GM19351 (cell line): ENCODE measurements at regions not wholly inside any gene's neighbourhood (a gene's known extent, or its start where the extent isn't known, plus 50 kb on each side); places are given as distances from the start of the nearest gene placed in this dataset.

ENCODE experiments used
- ATAC-seq: cut with Tn5 transposase; IDR thresholded peaks from one replicate; pipeline ENCODE4 v1.9.1; 2021; ENCODE audit warnings: mild to moderate bottlenecking, moderate library complexity; ENCODE audit not compliant: unreplicated experiment

- no peak for ATAC-seq
These were observed 496.4 kb upstream of the LRRC4C start for GRCh38 chr11:41955635-41956400.

DNA sequence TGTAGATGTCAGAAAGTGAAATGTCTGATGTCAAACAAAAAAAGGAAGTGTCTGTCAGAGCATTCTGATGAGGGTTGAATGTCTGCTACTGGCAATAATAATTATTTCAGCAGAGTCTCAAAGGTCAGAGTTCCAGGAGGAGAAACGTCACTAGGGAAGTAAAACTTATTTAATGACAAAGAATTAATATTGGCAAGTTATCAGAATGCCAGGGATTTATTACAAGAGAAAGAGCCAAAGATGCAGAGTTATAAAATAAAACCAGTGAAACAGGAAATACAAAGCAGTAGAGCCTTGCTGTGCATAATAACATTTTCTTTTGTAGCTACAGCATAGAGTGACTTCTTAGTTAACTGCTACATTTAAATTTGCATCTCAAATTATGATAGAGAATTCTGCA is 504.0 kb upstream of the LRRC4C start:
- ATAC-seq: no peak

- no peak for ATAC-seq
These were observed 511.2 kb upstream of the LRRC4C start for GRCh38 chr11:41970681-41971080.

DNA sequence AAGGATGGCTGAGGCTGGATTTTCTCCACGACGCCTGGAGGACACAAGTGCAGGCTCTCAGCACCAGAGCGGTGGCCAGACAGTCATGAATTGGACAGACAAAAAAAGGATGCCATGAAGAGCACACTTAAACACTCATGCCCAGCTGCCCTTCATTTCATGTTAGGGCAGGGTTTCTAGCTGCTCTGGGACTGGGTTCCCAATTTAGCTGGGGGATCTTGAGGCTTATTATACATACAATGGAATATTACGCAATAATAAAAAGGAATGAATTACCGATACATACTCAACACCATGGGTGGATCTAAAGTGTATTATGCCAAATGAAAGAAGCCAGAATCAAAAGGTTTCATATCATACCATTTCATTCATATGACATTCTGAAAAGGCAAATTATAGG is 512.1 kb upstream of the LRRC4C start:
- no peak for ATAC-seq

GRCh38 chr11:41978945-41979344 is 519.5 kb upstream of the LRRC4C start:
- no peak for ATAC-seq

- ATAC-seq: no peak
These were observed 521.3 kb upstream of the LRRC4C start for GRCh38 chr11:41980741-41981140.

- no peak for ATAC-seq
These were observed 522.8 kb upstream of the LRRC4C start for GRCh38 chr11:41982276-41982675.

- ATAC-seq: no peak
These were observed 523.5 kb upstream of the LRRC4C start for GRCh38 chr11:41982975-41983374.

GRCh38 chr11:41983475-41983874 is 524.0 kb upstream of the LRRC4C start:
- no peak for ATAC-seq

DNA sequence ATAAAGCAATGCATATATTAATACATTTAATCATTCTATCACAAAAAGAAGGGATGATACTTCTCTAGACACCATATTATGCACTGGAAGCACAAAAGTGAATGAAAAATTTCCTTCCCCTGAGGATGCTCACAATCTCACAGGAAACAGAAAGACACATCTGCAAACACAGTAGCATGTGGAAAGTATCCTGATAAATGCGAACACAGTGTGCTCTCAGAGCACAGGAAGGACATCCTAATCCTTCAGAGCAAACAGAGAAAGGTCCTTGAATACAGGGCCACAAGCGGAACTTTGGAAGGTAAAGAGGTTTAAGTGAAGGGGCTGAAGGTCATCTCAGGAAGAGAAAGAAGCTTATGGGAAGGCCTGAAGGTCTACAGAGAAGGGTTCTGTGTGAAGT is 524.6 kb upstream of the LRRC4C start:
- no peak for ATAC-seq

GRCh38 chr11:41985799-41986198 is 526.3 kb upstream of the LRRC4C start:
- no peak for ATAC-seq

DNA sequence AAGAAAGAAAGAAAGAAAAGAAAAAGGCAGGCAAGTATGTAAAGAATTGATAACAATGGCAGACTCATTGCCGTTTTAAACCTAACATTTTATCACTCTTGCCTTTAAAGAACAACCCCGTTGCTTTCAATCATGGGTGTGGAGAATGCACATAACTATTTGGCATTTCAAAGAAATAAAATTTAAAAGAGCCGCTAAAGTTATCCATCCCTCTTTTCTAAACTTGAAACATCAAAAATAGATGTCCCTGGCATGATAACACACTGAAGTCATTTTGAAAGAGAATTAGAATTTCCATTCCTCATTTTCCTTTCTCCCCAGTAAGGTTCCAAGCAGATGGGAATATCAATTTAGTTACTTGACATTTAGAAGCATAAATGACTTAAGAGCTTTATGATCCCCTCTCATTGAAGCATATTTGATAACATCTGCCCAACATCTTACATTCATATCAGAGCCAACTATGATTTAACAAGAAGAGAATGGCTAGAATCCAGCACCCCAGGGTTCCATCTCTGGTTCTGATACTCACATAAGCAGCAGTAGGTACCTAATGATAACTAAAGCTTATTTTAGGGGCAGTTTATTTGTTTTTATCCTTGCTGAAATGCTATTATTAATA is 529.6 kb upstream of the LRRC4C start:
- no peak for ATAC-seq

- ATAC-seq: no peak
These were observed 530.5 kb upstream of the LRRC4C start for GRCh38 chr11:41989823-41990380.

GRCh38 chr11:41996533-41996932 is 537.1 kb upstream of the LRRC4C start:
- ATAC-seq: no peak

GRCh38 chr11:41997844-41998401 is 538.5 kb upstream of the LRRC4C start:
- ATAC-seq: no peak

GRCh38 chr11:41999066-41999465 is 539.6 kb upstream of the LRRC4C start:
- no peak for ATAC-seq

DNA sequence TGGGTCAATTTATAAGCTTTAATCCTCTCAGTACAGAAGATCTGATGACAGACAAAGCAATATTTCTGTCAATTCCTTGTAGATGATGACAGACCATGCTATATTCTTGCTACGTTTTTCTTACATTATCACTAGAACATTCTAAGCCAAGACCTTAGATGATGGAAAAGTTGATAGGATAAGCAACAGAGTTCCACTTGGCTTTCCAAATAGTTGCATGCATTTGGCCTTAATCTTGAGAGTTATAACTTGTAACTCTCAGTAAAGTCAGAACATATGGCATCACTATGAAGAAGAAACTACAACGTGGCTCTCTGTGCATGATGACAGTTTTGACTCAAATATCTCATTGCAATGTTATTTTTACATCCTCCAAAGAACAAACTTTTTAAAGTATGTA is 544.3 kb upstream of the LRRC4C start:
- no peak for ATAC-seq

DNA sequence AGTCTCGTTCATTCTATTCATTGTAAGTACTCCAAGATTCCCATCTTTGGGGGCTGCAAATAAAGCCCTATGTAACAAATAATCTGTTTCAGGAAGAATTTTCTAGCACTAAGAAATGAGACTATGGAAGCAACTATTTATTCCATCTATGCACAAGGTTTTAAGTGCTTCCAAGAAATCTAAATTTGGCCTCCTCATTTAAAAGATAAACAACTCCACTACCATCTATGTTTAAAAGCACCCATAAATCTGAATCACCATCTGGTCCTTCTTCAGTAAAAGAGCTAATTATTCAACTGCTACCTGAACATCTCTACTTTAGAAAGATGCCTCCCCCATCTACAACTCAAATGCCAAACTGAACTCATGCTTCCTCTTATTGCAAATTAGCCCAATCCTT is 547.3 kb upstream of the LRRC4C start:
- ATAC-seq: no peak

DNA sequence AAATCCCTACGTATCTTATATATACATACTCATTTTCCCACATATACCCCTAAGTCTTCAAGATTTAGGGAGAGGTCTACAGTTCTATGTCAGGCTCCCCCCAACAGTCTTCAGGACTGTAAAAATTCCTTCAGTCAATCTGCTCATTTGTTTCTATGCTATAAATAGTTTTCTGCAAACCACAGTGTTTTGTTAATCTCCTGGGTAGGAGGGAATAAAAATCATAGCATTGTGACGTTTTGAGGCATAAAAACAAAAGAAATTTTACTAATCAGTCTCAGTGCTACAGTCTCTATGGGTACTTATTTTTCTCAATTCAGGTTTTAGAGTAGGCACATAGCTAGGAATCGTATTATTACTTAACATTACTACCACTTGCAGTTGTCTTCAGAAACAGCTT is 552.8 kb upstream of the LRRC4C start:
- no peak for ATAC-seq

DNA sequence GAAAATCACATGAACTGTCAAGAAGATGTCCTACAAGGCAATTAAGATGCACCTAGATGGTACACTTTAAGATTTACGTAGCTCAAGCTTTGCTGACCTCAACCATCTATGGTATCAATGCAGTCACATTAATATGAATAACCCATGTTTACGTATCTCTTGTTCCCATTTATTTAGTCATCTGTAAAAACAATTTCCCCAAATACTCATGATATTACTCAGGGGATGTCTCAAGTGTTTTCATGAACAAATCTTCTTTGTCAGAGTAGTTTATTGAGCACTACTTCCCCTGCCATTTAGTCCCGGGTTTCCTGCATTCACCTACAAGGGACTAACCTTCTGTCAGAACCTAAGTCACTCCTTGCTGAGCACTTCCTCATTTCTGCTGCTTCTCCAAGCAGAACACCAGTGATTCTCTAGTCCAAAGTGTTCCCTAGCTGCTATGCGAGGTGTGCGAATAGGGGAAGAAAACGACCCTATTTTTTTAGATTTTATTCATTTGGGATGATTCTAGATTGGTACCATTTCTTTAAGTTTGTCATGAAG is 554.3 kb upstream of the LRRC4C start:
- ATAC-seq: no peak

- ATAC-seq: no peak
These were observed 562.5 kb upstream of the LRRC4C start for GRCh38 chr11:42021911-42022310.

DNA sequence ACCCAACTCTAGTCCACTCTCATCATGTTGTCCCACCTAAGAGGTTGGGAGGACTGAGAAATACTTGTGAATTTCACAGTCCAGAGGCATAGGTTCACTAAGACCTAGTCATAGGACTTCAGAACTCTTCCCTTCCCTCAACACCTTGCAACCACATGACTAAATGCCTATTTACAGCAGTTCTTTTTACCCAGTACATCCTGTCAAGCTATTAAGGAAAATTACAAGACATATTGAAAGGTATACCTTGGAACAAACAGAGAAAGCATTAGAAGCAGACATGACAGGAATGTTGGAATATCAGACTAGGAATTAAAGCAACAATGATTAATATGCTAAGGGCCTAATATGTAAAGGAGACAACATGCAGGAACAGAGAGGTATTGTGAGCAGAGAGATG is 563.8 kb upstream of the LRRC4C start:
- ATAC-seq: no peak
